HCEC 1CT (cell line): ENCODE measurements at regions not wholly inside any gene's neighbourhood (a gene's known extent, or its start where the extent isn't known, plus 50 kb on each side); places are given as distances from the start of the nearest gene placed in this dataset.

Experiments used
- DNase-seq: peaks from one replicate; pipeline ENCODE4 v3.0.0-alpha.2; 2017

GRCh38 chr2:123195957-123196356, 829.1 kb upstream of the CNTNAP5 start:
- DNase-seq, result no peak

GRCh38 chr2:123200035-123200434, 825.1 kb upstream of the CNTNAP5 start:
- DNase-seq, result no peak

- no peak for DNase-seq
These were observed 817.8 kb upstream of the CNTNAP5 start for GRCh38 chr2:123207245-123207644.

GRCh38 chr2:123209202-123209601, 815.9 kb upstream of the CNTNAP5 start:
- no peak for DNase-seq

GRCh38 chr2:123211181-123211580, 813.9 kb upstream of the CNTNAP5 start:
- no peak for DNase-seq

- DNase-seq, result no peak
These were observed 779.9 kb upstream of the CNTNAP5 start for GRCh38 chr2:123245156-123245555.

- DNase-seq, result no peak
These were observed 766.1 kb upstream of the CNTNAP5 start for GRCh38 chr2:123258877-123259539.

GRCh38 chr2:123262856-123263255, 762.2 kb upstream of the CNTNAP5 start:
- DNase-seq, result no peak

GRCh38 chr2:123283431-123283830, 741.7 kb upstream of the CNTNAP5 start:
- no peak for DNase-seq

- DNase-seq, result no peak
These were observed 721.4 kb upstream of the CNTNAP5 start for GRCh38 chr2:123303731-123304130.
